H1 (cell line): ENCODE measurements at regions not wholly inside any gene's neighbourhood (a gene's known extent, or its start where the extent isn't known, plus 50 kb on each side); places are given as distances from the start of the nearest gene placed in this dataset.

Experiments used
- CEBPB ChIP-seq: IDR thresholded peaks from 2 replicates; pipeline ENCODE4 v1.6.1; 2012; ENCODE audit warnings: low read depth, low read length
- CHD7 ChIP-seq: fragments of 300-600 bp; sonication (generic); IDR thresholded peaks from 2 replicates; pipeline ENCODE4 v1.7.1; 2012; ENCODE audit warnings: low read length, moderate library complexity, mild to moderate bottlenecking, inconsistent platforms; ENCODE audit not compliant: insufficient replicate concordance
- GTF2F1 ChIP-seq: IDR thresholded peaks from 2 replicates; pipeline ENCODE4 v1.6.1; 2012; ENCODE audit warnings: low read depth, low read length, improper control_type of control experiment, borderline replicate concordance
- POU5F1 ChIP-seq: IDR thresholded peaks from 2 replicates; pipeline ENCODE4 v1.6.1; 2011; ENCODE audit warnings: low read depth, mild to moderate bottlenecking, low read length, moderate library complexity

DNA sequence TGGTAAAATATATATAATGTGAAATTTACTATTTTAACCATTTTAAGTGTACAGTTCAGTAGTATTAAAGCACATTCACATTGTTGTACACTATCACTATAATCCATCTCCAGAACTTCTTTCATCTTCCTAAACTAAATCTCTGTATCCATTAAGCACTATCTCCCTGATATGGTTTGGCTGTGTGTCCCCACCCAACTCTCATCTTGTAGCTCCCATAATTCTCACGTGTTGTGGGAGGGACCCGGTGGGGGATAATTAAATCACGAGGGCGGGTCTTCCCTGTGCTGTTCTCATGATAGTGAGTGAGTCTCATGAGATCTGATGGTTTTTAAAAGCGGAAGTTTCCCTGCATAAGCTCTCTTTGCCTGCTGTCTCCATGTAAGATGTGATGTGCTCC lies 178.9 kb upstream of the NABP1 start (continued):
- TF ChIP-seq CHD7 = no peak
- TF ChIP-seq GTF2F1 = no peak
- no peak for TF ChIP-seq POU5F1
- TF ChIP-seq CEBPB = no peak
